ENCODE measurements at regions not wholly inside any gene's neighbourhood (a gene's known extent, or its start where the extent isn't known, plus 50 kb on each side); places are given as distances from the start of the nearest gene placed in this dataset.

DNA sequence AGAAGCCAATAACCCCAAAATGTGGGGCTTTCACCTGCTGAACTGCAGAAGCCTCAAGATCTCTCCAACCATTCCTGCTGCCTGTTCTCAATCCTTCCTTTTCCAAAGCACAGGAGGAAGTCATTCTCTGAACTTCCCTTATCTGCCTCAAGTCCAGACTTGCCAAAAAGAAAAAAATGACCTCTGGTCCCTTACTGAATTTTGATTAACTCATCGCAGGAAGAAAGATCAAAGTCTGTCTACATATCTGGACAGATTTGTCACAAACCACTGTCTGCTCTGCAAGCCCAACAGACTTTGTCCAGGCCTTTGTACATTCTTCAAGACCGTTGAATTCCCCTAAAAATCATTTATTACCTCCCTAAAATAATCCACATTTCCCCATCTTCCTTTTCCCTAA, 126.5 kb upstream of the NBEA start:
- Mint-ChIP-seq H3K27ac (ENCODE audit: unreplicated experiment) (no peak overlapping the region), H3K4me1 (ENCODE audit: low read depth) (peaks cover 20% of the 10 kb centered on the region), H3K4me3 (ENCODE audit: unreplicated experiment) (no peak overlapping the region), H3K27me3 (ENCODE audit: low read depth) (no peaks in the 10 kb centered on the region), H3K9me3 (ENCODE audit: low read depth) (peaks cover 22% of the 10 kb centered on the region), H3K36me3 (ENCODE audit: low read depth) (peaks cover 9% of the 10 kb centered on the region)
- TF ChIP-seq, protein P1, sequence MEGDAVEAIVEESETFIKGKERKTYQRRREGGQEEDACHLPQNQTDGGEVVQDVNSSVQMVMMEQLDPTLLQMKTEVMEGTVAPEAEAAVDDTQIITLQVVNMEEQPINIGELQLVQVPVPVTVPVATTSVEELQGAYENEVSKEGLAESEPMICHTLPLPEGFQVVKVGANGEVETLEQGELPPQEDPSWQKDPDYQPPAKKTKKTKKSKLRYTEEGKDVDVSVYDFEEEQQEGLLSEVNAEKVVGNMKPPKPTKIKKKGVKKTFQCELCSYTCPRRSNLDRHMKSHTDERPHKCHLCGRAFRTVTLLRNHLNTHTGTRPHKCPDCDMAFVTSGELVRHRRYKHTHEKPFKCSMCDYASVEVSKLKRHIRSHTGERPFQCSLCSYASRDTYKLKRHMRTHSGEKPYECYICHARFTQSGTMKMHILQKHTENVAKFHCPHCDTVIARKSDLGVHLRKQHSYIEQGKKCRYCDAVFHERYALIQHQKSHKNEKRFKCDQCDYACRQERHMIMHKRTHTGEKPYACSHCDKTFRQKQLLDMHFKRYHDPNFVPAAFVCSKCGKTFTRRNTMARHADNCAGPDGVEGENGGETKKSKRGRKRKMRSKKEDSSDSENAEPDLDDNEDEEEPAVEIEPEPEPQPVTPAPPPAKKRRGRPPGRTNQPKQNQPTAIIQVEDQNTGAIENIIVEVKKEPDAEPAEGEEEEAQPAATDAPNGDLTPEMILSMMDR (IDR thresholded peaks at IDR 0.05), result no peak
- no peak for DNase-seq (ENCODE audit: low spot score)

GRCh38 chr13:34816245-34816884, 125.7 kb upstream of the NBEA start:
- Mint-ChIP-seq H3K4me3 (ENCODE audit: unreplicated experiment) (no peak overlapping the region), H3K27ac (ENCODE audit: unreplicated experiment) (peak overlapping the region; percentile 64), H3K4me1 (ENCODE audit: low read depth) (peaks cover 20% of the 10 kb centered on the region), H3K27me3 (ENCODE audit: low read depth) (no peaks in the 10 kb centered on the region), H3K36me3 (ENCODE audit: low read depth) (peaks cover 9% of the 10 kb centered on the region), H3K9me3 (ENCODE audit: low read depth) (peaks cover 20% of the 10 kb centered on the region)
- TF ChIP-seq, protein P1 (IDR thresholded peaks at IDR 0.05), result no peak
- no peak for DNase-seq (ENCODE audit: low spot score)

- peaks cover 13% of the 10 kb centered on the region for H3K9me3 Mint-ChIP-seq (ENCODE audit: low read depth)
- peak overlapping the region; percentile 64 for H3K27ac Mint-ChIP-seq (ENCODE audit: unreplicated experiment)
- peaks cover 7% of the 10 kb centered on the region for H3K36me3 Mint-ChIP-seq (ENCODE audit: low read depth)
- TF ChIP-seq, protein P1 (IDR thresholded peaks at IDR 0.05), result no peak
- peaks cover 20% of the 10 kb centered on the region for H3K4me1 Mint-ChIP-seq (ENCODE audit: low read depth)
- no peak for DNase-seq (ENCODE audit: low spot score)
- no peaks in the 10 kb centered on the region for H3K27me3 Mint-ChIP-seq (ENCODE audit: low read depth)
- H3K4me3 Mint-ChIP-seq (ENCODE audit: unreplicated experiment), result no peak overlapping the region
Measured at GRCh38 chr13:34816908-34817665, 125.0 kb upstream of the NBEA start.

- Mint-ChIP-seq H3K27me3 (ENCODE audit: low read depth) (no peaks in the 10 kb centered on the region), H3K36me3 (ENCODE audit: low read depth) (no peaks in the 10 kb centered on the region), H3K9me3 (ENCODE audit: low read depth) (no peaks in the 10 kb centered on the region), H3K4me1 (ENCODE audit: low read depth) (peaks cover under 1% of the 10 kb centered on the region), H3K4me3 (ENCODE audit: unreplicated experiment) (no peak overlapping the region), H3K27ac (ENCODE audit: unreplicated experiment) (no peak overlapping the region)
- TF ChIP-seq, protein P1 (IDR thresholded peaks at IDR 0.05), result no peak
- DNase-seq (ENCODE audit: low spot score), result no peak
Measured at GRCh38 chr13:34822650-34823049, 119.4 kb upstream of the NBEA start.

- no peak for DNase-seq (ENCODE audit: low spot score)
- TF ChIP-seq, protein P1 (IDR thresholded peaks at IDR 0.05), result no peak
- Mint-ChIP-seq H3K27ac (ENCODE audit: unreplicated experiment) (no peak overlapping the region), H3K36me3 (ENCODE audit: low read depth) (no peaks in the 10 kb centered on the region), H3K4me3 (ENCODE audit: unreplicated experiment) (no peak overlapping the region), H3K9me3 (ENCODE audit: low read depth) (no peaks in the 10 kb centered on the region), H3K27me3 (ENCODE audit: low read depth) (no peaks in the 10 kb centered on the region), H3K4me1 (ENCODE audit: low read depth) (no peaks in the 10 kb centered on the region)
Measured at GRCh38 chr13:34826432-34826831, 115.6 kb upstream of the NBEA start.
